ENCODE measurements at regions not wholly inside any gene's neighbourhood (a gene's known extent, or its start where the extent isn't known, plus 50 kb on each side); places are given as distances from the start of the nearest gene placed in this dataset.

- no peaks in the 10 kb centered on the region for H3K9me3 ChIP-seq (ENCODE audit: low read length)
- peak; percentile 4 to 79 (median 59) for DNase-seq
Observed at GRCh38 chr2:19474128-19474527, 115.7 kb upstream of the OSR1 start.

GRCh38 chr2:19473350-19473749 lies 114.9 kb upstream of the OSR1 start:
- peaks cover 15 to 34% (median 19%) of the 10 kb centered on the region in 3 donors for H3K4me1 Mint-ChIP-seq
- peaks cover 0 to 12% (median 0%) of the 10 kb centered on the region in 5 donors for H3K9me3 Mint-ChIP-seq
- Histone ChIP-seq H3K9me3 (ENCODE audit: low read length) (no peaks in the 10 kb centered on the region), H3K4me1 (ENCODE audit: insufficient read depth, low read length) (peaks cover 20% of the 10 kb centered on the region), H3K36me3 (ENCODE audit: insufficient read depth, low read length) (no peaks in the 10 kb centered on the region), H3K4me3 (ENCODE audit: low read length) (no peak overlapping the region), H3K27ac (ENCODE audit: low read depth, low read length) (no peak overlapping the region), H3K27me3 (ENCODE audit: insufficient read depth, low read length, poor library complexity, severe bottlenecking) (no peaks in the 10 kb centered on the region)
- ChIA-PET CTCF (no interaction called here), POLR2A (no interaction called here)
- H3K27me3 Mint-ChIP-seq = peaks cover 7 to 29% of the 10 kb centered on the region in 2 donors
- no peaks in the 10 kb centered on the region for H3K36me3 Mint-ChIP-seq
- DNase-seq = no peak
- peak overlapping the region in 3 of 8 donors; percentile 6 to 29 (median 25) for H3K27ac Mint-ChIP-seq
- H3K4me3 Mint-ChIP-seq = peak overlapping the region in 1 of 7 donors; percentile 76

More at GRCh38 chr2:19474128-19474527, 115.7 kb upstream of the OSR1 start:
- Histone ChIP-seq H3K4me1 (ENCODE audit: insufficient read depth, low read length) (peaks cover 20% of the 10 kb centered on the region), H3K36me3 (ENCODE audit: insufficient read depth, low read length) (no peaks in the 10 kb centered on the region), H3K27ac (ENCODE audit: low read depth, low read length) (no peak overlapping the region), H3K27me3 (ENCODE audit: insufficient read depth, low read length, poor library complexity, severe bottlenecking) (no peaks in the 10 kb centered on the region), H3K4me3 (ENCODE audit: low read length) (no peak overlapping the region)
- Mint-ChIP-seq H3K27ac (peak overlapping the region in 5 of 8 donors; percentile 5 to 66 (median 13)), H3K4me1 (peaks cover 15 to 34% (median 19%) of the 10 kb centered on the region in 3 donors), H3K36me3 (no peaks in the 10 kb centered on the region), H3K4me3 (peak overlapping the region in 6 of 7 donors; percentile 14 to 76 (median 56)), H3K27me3 (peaks cover 7 to 29% of the 10 kb centered on the region in 2 donors), H3K9me3 (peaks cover 0 to 7% (median 0%) of the 10 kb centered on the region in 5 donors)
- ChIA-PET POLR2A (no interaction called here), CTCF (no interaction called here)

- H3K4me1 ChIP-seq (ENCODE audit: insufficient read depth, low read length) = peaks cover 20% of the 10 kb centered on the region
- Mint-ChIP-seq H3K36me3 (no peaks in the 10 kb centered on the region), H3K4me1 (peaks cover 15 to 34% (median 19%) of the 10 kb centered on the region in 3 donors), H3K27me3 (peaks cover 11 to 29% of the 10 kb centered on the region in 2 donors), H3K9me3 (peaks cover 0 to 12% (median 0%) of the 10 kb centered on the region in 5 donors), H3K27ac (no peak overlapping the region), H3K4me3 (no peak overlapping the region)
- H3K27me3 ChIP-seq (ENCODE audit: insufficient read depth, low read length, poor library complexity, severe bottlenecking) = no peaks in the 10 kb centered on the region
- H3K4me3 ChIP-seq (ENCODE audit: low read length) = no peak overlapping the region
- no peak for DNase-seq
- POLR2A ChIA-PET = no interaction called here
- CTCF ChIA-PET = no interaction called here
- no peaks in the 10 kb centered on the region for H3K9me3 ChIP-seq (ENCODE audit: low read length)
- H3K36me3 ChIP-seq (ENCODE audit: insufficient read depth, low read length) = no peaks in the 10 kb centered on the region
- H3K27ac ChIP-seq (ENCODE audit: low read depth, low read length) = no peak overlapping the region
Observed at GRCh38 chr2:19472391-19472978, 114.1 kb upstream of the OSR1 start.

DNA sequence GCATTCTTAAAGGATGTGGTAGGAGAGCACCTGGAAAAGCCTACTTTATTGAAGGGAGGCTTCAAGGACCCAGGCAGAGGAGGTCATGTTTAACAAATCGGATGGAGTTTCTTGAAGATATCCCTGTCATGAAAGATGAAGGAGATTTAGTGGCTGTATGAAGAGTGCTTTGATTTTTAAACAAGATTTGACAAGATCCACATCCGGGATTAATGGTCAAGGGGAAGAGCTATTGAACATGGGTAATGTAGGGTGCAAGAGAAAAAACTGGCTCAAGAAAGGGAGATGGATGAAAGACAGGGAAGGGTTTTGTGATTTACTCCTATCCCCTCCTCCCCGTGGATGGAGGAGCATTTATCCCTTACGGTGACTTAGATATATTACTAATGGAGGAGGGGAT lies 113.1 kb upstream of the OSR1 start:
- Histone ChIP-seq H3K4me1 (ENCODE audit: insufficient read depth, low read length) (peaks cover 20% of the 10 kb centered on the region), H3K27me3 (ENCODE audit: insufficient read depth, low read length, poor library complexity, severe bottlenecking) (no peaks in the 10 kb centered on the region), H3K4me3 (ENCODE audit: low read length) (no peak overlapping the region), H3K36me3 (ENCODE audit: insufficient read depth, low read length) (no peaks in the 10 kb centered on the region), H3K9me3 (ENCODE audit: low read length) (no peaks in the 10 kb centered on the region), H3K27ac (ENCODE audit: low read depth, low read length) (no peak overlapping the region)
- ChIA-PET CTCF (no interaction called here), POLR2A (no interaction called here)
- DNase-seq = no peak
- H3K4me1 Mint-ChIP-seq = peaks cover 15 to 34% (median 19%) of the 10 kb centered on the region in 3 donors
- H3K27ac Mint-ChIP-seq = no peak overlapping the region
- H3K36me3 Mint-ChIP-seq = peaks cover 0 to 3% (median 0%) of the 10 kb centered on the region in 3 donors
- no peak overlapping the region for H3K4me3 Mint-ChIP-seq
- peaks cover 0 to 12% (median 0%) of the 10 kb centered on the region in 5 donors for H3K9me3 Mint-ChIP-seq
- H3K27me3 Mint-ChIP-seq = peaks cover 11 to 23% of the 10 kb centered on the region in 2 donors

GRCh38 chr2:19465978-19466377 lies 107.6 kb upstream of the OSR1 start:
- Mint-ChIP-seq H3K4me3 (no peak overlapping the region), H3K27me3 (peaks cover 11 to 30% of the 10 kb centered on the region in 2 donors), H3K4me1 (no peaks in the 10 kb centered on the region), H3K9me3 (peaks cover 0 to 4% (median 0%) of the 10 kb centered on the region in 5 donors), H3K27ac (no peak overlapping the region), H3K36me3 (peaks cover 0 to 3% (median 0%) of the 10 kb centered on the region in 3 donors)
- DNase-seq = no peak
- no peaks in the 10 kb centered on the region for H3K9me3 ChIP-seq (ENCODE audit: low read length)
- H3K36me3 ChIP-seq (ENCODE audit: insufficient read depth, low read length) = no peaks in the 10 kb centered on the region
- no peak overlapping the region for H3K4me3 ChIP-seq (ENCODE audit: low read length)
- no peaks in the 10 kb centered on the region for H3K27me3 ChIP-seq (ENCODE audit: insufficient read depth, low read length, poor library complexity, severe bottlenecking)
- no peaks in the 10 kb centered on the region for H3K4me1 ChIP-seq (ENCODE audit: insufficient read depth, low read length)
- no peak overlapping the region for H3K27ac ChIP-seq (ENCODE audit: low read depth, low read length)
- ChIA-PET CTCF (no interaction called here), POLR2A (no interaction called here)

DNA sequence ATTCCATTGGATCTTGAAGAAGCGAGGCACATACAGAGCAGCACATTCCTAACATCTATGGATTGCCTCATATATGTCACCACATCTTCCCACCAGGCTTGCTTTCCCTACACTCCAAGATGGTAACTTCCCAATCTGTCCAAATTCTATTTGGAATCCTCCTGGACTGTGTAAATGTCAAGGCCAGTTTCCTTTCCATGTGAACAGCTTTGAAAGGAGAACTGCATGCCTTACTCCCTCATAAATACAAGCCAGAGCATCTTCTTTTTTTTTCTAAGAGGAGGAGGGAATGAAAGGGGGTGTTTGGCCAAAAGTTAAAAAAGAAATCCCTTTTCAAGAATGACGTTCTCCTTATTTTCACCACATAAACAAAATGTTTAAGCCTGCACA lies 103.8 kb upstream of the OSR1 start:
- H3K36me3 ChIP-seq (ENCODE audit: insufficient read depth, low read length) = no peaks in the 10 kb centered on the region
- DNase-seq = no peak
- POLR2A ChIA-PET = no interaction called here
- no peak overlapping the region for H3K4me3 ChIP-seq (ENCODE audit: low read length)
- H3K27ac Mint-ChIP-seq = no peak overlapping the region
- H3K4me3 Mint-ChIP-seq = no peak overlapping the region
- peaks cover 10 to 23% of the 10 kb centered on the region in 2 donors for H3K27me3 Mint-ChIP-seq
- H3K9me3 Mint-ChIP-seq = no peaks in the 10 kb centered on the region
- no peak overlapping the region for H3K27ac ChIP-seq (ENCODE audit: low read depth, low read length)
- H3K4me1 Mint-ChIP-seq = no peaks in the 10 kb centered on the region
- H3K4me1 ChIP-seq (ENCODE audit: insufficient read depth, low read length) = no peaks in the 10 kb centered on the region
- peaks cover 0 to under 1% (median 0%) of the 10 kb centered on the region in 3 donors for H3K36me3 Mint-ChIP-seq
- H3K9me3 ChIP-seq (ENCODE audit: low read length) = no peaks in the 10 kb centered on the region
- no peaks in the 10 kb centered on the region for H3K27me3 ChIP-seq (ENCODE audit: insufficient read depth, low read length, poor library complexity, severe bottlenecking)
- CTCF ChIA-PET = no interaction called here

DNA sequence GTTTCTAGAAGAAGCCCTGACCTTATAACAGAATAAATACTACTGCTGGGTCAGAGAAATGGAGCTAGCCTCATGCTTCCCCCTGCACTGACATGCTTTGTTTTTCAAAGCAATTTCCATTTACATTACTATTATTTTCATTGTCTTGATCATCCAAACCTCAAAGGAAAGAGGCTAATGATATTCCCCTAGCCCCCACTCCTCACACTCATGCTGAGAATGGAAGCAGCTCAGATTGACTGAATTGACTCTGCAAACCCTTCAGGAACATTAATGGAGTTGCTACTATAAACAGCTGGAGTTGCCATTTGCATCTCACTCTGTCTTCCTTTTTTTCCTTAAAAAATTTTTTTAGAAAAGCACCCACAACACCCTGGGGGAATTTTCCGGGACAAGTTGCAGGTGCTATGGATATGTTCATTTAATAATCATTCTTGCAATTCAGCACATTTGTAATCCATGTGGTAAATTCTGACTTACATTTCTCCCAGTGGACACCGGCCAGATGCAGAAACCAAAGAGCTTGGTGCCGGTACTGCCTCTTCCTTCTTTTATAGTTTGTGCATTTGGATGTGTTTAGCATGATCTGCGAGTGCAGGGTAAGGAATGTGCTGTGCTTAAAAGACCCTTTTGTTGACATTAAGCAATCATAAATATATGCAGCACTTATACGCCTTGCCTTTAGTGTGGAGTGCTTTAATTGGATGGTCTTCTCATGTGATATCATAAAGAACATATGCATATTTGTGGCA lies 103.3 kb upstream of the OSR1 start:
- no peaks in the 10 kb centered on the region for H3K36me3 Mint-ChIP-seq
- ChIA-PET POLR2A (no interaction called here), CTCF (no interaction called here)
- Histone ChIP-seq H3K36me3 (ENCODE audit: insufficient read depth, low read length) (no peaks in the 10 kb centered on the region), H3K4me3 (ENCODE audit: low read length) (no peak overlapping the region), H3K9me3 (ENCODE audit: low read length) (no peaks in the 10 kb centered on the region), H3K4me1 (ENCODE audit: insufficient read depth, low read length) (no peaks in the 10 kb centered on the region), H3K27ac (ENCODE audit: low read depth, low read length) (no peak overlapping the region), H3K27me3 (ENCODE audit: insufficient read depth, low read length, poor library complexity, severe bottlenecking) (no peaks in the 10 kb centered on the region)
- no peak for DNase-seq
- H3K9me3 Mint-ChIP-seq = no peaks in the 10 kb centered on the region
- no peaks in the 10 kb centered on the region for H3K4me1 Mint-ChIP-seq
- no peak overlapping the region for H3K4me3 Mint-ChIP-seq
- peaks cover 10 to 23% of the 10 kb centered on the region in 2 donors for H3K27me3 Mint-ChIP-seq
- H3K27ac Mint-ChIP-seq = no peak overlapping the region

- Histone ChIP-seq H3K27me3 (ENCODE audit: insufficient read depth, low read length, poor library complexity, severe bottlenecking) (no peaks in the 10 kb centered on the region), H3K9me3 (ENCODE audit: low read length) (no peaks in the 10 kb centered on the region), H3K4me3 (ENCODE audit: low read length) (no peak overlapping the region), H3K36me3 (ENCODE audit: insufficient read depth, low read length) (no peaks in the 10 kb centered on the region), H3K27ac (ENCODE audit: low read depth, low read length) (no peak overlapping the region), H3K4me1 (ENCODE audit: insufficient read depth, low read length) (no peaks in the 10 kb centered on the region)
- no peak overlapping the region for H3K27ac Mint-ChIP-seq
- peaks cover 10 to 23% of the 10 kb centered on the region in 2 donors for H3K27me3 Mint-ChIP-seq
- no peaks in the 10 kb centered on the region for H3K4me1 Mint-ChIP-seq
- CTCF ChIA-PET = no interaction called here
- H3K9me3 Mint-ChIP-seq = no peaks in the 10 kb centered on the region
- POLR2A ChIA-PET = no interaction called here
- no peak overlapping the region for H3K4me3 Mint-ChIP-seq
- no peak for DNase-seq
- no peaks in the 10 kb centered on the region for H3K36me3 Mint-ChIP-seq
Observed at GRCh38 chr2:19460761-19461160, 102.3 kb upstream of the OSR1 start.

Measured in CD8-positive, alpha-beta memory T cell (primary cell).